Limb (tissue), 2 donors: ENCODE measurements at regions not wholly inside any gene's neighbourhood (a gene's known extent, or its start where the extent isn't known, plus 50 kb on each side); places are given as distances from the start of the nearest gene placed in this dataset.
"Not testable (repeated sequence)": the region's sequence is repeated elsewhere in the genome, so short reads cannot be mapped to it uniquely, and the experiment has no call there.

Experiments used
- DNase-seq, 2 donors: peaks; one replicate each; pipeline ENCODE4 v3.0.0-alpha.2; 2016; ENCODE audit errors: extremely low spot score in 2 of 2

- DNase-seq = no peak
These were observed 192.5 kb upstream of the PWP1 start for GRCh38 chr12:107493135-107493494.

- DNase-seq = no peak
These were observed 191.9 kb upstream of the PWP1 start for GRCh38 chr12:107493666-107494065.

- no peak for DNase-seq
These were observed 191.3 kb upstream of the PWP1 start for GRCh38 chr12:107494331-107494730.

GRCh38 chr12:107495604-107496003 lies 190.0 kb upstream of the PWP1 start:
- no peak for DNase-seq

- no peak for DNase-seq
These were observed 188.4 kb upstream of the PWP1 start for GRCh38 chr12:107497231-107497630.

- DNase-seq = no peak
These were observed 185.3 kb upstream of the PWP1 start for GRCh38 chr12:107500307-107500706.

GRCh38 chr12:107501681-107502080 lies 183.9 kb upstream of the PWP1 start:
- DNase-seq = no peak

GRCh38 chr12:107503129-107503855 lies 182.3 kb upstream of the PWP1 start:
- DNase-seq = no peak

GRCh38 chr12:107503887-107504885 lies 181.4 kb upstream of the PWP1 start:
- no peak for DNase-seq

- DNase-seq = no peak
These were observed 176.2 kb upstream of the PWP1 start for GRCh38 chr12:107509421-107509820.

- no peak for DNase-seq
These were observed 175.4 kb upstream of the PWP1 start for GRCh38 chr12:107510211-107510610.

- no peak for DNase-seq
These were observed 174.3 kb upstream of the PWP1 start for GRCh38 chr12:107511292-107511691.

GRCh38 chr12:107512391-107512790 lies 173.2 kb upstream of the PWP1 start:
- no peak for DNase-seq

- DNase-seq = no peak
These were observed 172.4 kb upstream of the PWP1 start for GRCh38 chr12:107513184-107513583.

- no peak for DNase-seq
These were observed 171.8 kb upstream of the PWP1 start for GRCh38 chr12:107513636-107514400.

GRCh38 chr12:107514887-107515445 lies 170.6 kb upstream of the PWP1 start:
- DNase-seq = no peak

GRCh38 chr12:107515446-107515958 lies 170.1 kb upstream of the PWP1 start:
- DNase-seq = no peak

GRCh38 chr12:107517816-107518215 lies 167.8 kb upstream of the PWP1 start:
- not testable (repeated sequence) for DNase-seq

- no peak for DNase-seq
These were observed 166.7 kb upstream of the PWP1 start for GRCh38 chr12:107518868-107519267.

GRCh38 chr12:107519906-107520859 lies 165.4 kb upstream of the PWP1 start:
- no peak for DNase-seq
